Astrocyte (in vitro differentiated cells and primary cell): ENCODE measurements at regions not wholly inside any gene's neighbourhood (a gene's known extent, or its start where the extent isn't known, plus 50 kb on each side); places are given as distances from the start of the nearest gene placed in this dataset.

Experiments used
- CTCF ChIP-seq: IDR thresholded peaks from 2 replicates; pipeline ENCODE4 v1.5.1; 2011; ENCODE audit warnings: low read depth, mild to moderate bottlenecking, inconsistent platforms, low read length, moderate library complexity; ENCODE audit not compliant: insufficient read depth
- EZH2 ChIP-seq: IDR thresholded peaks from 2 replicates; pipeline ENCODE4 v1.6.1; 2012; ENCODE audit warnings: mild to moderate bottlenecking, low read length, inconsistent platforms; ENCODE audit not compliant: insufficient read depth

GRCh38 chr12:13692332-13692731 is 289.1 kb downstream of the GRIN2B start:
- TF ChIP-seq CTCF = no peak
- no peak for TF ChIP-seq EZH2
